ENCODE measurements at regions not wholly inside any gene's neighbourhood (a gene's known extent, or its start where the extent isn't known, plus 50 kb on each side); places are given as distances from the start of the nearest gene placed in this dataset.

- no peak for FAIRE-seq
- ATAC-seq, result no peak
These were observed 337.5 kb downstream of the CHRM3 start for GRCh38 chr1:239723776-239724367.

More at GRCh38 chr1:239723776-239724367, 337.5 kb downstream of the CHRM3 start:
- Histone ChIP-seq H3K4me1 (no peaks in the 10 kb centered on the region), H3K4me2 (no peak overlapping the region), H3K9me3 (no peaks in the 10 kb centered on the region), H3K27ac (no peak overlapping the region), H3K4me3 (no peak overlapping the region)
- DNase-seq (ENCODE audit: low read depth in 1 of 2, low spot score in 1 of 2), result no peak
- 30% methylated on average over 2 of the region's 2 CpGs for WGBS (ENCODE audit: missing lambda C conversion rate)
- ChIA-PET CTCF (interaction anchor here (0.6 kb wide), 1 partner anchor 541 kb away, joined by 4 read pairs; no protein-coding TSS in a partner anchor), POLR2A (no interaction called here)
- TF ChIP-seq HMGXB4 (CRISPR knock-in tag; IDR thresholded peaks at IDR 0.05; ENCODE audit: borderline replicate concordance), result no peak
- no peak for TF ChIP-seq EHMT2 (IDR thresholded peaks at IDR 0.05; ENCODE audit: low read depth)
- no peak for TF ChIP-seq PHF8 (IDR thresholded peaks at IDR 0.05; ENCODE audit: borderline replicate concordance, low read depth)
- no peak for TF ChIP-seq KDM1A (IDR thresholded peaks at IDR 0.05; ENCODE audit: low read depth)
- TF ChIP-seq EP300 (IDR thresholded peaks at IDR 0.05), result no peak
- TF ChIP-seq RFX5 (IDR thresholded peaks at IDR 0.05), result no peak
- TF ChIP-seq NFE2L2 (conservative IDR thresholded peaks at IDR 0.05; ENCODE audit: low read length), result no peak
- TF ChIP-seq HOXA7 (CRISPR knock-in tag; IDR thresholded peaks at IDR 0.05), result no peak
- TF ChIP-seq MAX (IDR thresholded peaks at IDR 0.05), result no peak
- TF ChIP-seq KDM5A (IDR thresholded peaks at IDR 0.05), result no peak
- TF ChIP-seq CBX2 (IDR thresholded peaks at IDR 0.05; ENCODE audit: borderline replicate concordance, low read depth), result no peak
- TF ChIP-seq PBX3 (IDR thresholded peaks at IDR 0.05), result no peak
- TF ChIP-seq HES2 (IDR thresholded peaks at IDR 0.05), result no peak
- no peak for TF ChIP-seq HDAC2 (IDR thresholded peaks at IDR 0.05)
- TF ChIP-seq RCOR1 (IDR thresholded peaks at IDR 0.05; ENCODE audit: low read depth, low read length), result no peak
- TF ChIP-seq TFCP2L1 (CRISPR knock-in tag; IDR thresholded peaks at IDR 0.05), result no peak
- no peak for TF ChIP-seq REST (IDR thresholded peaks at IDR 0.05)
- no peak for TF ChIP-seq MAFK (IDR thresholded peaks at IDR 0.05; ENCODE audit: partially characterized antibody)

All from A549 (cell line).